ENCODE measurements at regions not wholly inside any gene's neighbourhood (a gene's known extent, or its start where the extent isn't known, plus 50 kb on each side); places are given as distances from the start of the nearest gene placed in this dataset.

DNA sequence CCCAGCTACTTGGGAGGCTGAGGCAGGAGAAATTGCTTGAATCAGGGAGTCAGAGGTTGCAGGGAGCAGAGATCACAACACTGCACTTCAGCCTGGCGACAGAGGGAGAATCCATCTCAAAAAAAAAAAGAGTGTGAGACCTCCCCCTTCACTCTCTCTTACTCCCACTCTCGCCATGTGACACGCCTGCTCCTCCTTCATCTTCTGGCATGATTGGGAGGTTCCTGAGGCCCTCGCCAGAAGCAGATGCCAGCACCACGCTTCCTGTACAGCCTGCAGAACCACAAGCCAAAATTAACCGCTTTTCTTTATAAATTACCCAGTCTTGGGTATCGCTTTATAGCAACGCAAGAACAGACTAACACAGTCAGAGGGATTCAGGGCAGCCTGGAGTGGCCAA is 66.3 kb upstream of the CREB1 start:
- no peak for DNase-seq

DNA sequence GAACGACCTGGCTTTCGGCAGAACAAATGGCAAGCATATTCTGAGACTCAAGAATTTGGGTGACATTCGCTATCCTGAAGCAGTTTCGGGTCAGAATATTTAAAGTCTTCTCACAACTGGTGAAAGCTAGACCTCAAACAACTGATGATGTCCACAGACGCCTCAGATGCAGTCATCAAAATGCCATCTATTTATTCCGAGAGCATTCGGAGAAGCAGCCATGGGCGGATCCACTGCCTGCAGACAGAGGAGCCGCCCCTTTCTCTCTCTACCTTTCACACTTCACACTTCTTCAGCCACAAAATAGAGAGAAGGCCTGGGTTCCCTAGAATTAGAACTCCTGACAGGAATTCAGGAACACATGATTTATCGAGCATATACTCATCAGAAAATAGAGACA is 65.8 kb upstream of the CREB1 start:
- DNase-seq = no peak

GRCh38 chr2:207465894-207466293 is 63.9 kb upstream of the CREB1 start:
- DNase-seq = no peak

GRCh38 chr2:207467716-207468347 is 61.9 kb upstream of the CREB1 start:
- DNase-seq = no peak

- no peak for DNase-seq
Observed at GRCh38 chr2:207468488-207468887, 61.3 kb upstream of the CREB1 start.

DNA sequence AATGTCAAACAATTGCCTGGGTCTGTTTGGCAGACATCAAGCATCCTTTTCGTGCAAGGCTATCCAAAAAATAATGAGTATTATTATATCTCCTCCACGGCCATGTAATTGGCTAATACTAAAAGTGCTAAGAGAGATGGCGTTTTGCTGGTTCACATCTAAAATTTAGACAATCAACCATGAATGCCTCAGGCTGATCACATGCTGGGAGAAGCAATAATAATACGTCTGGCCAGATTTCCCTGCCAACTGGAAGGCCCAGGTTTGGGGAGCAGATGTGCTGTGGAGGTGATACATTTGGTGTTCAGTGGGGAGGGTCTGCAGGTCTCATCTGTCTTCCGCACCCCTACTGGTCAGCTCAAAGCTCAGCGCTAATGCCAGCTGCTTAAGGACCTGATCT is 60.3 kb upstream of the CREB1 start:
- DNase-seq = no peak

DNA sequence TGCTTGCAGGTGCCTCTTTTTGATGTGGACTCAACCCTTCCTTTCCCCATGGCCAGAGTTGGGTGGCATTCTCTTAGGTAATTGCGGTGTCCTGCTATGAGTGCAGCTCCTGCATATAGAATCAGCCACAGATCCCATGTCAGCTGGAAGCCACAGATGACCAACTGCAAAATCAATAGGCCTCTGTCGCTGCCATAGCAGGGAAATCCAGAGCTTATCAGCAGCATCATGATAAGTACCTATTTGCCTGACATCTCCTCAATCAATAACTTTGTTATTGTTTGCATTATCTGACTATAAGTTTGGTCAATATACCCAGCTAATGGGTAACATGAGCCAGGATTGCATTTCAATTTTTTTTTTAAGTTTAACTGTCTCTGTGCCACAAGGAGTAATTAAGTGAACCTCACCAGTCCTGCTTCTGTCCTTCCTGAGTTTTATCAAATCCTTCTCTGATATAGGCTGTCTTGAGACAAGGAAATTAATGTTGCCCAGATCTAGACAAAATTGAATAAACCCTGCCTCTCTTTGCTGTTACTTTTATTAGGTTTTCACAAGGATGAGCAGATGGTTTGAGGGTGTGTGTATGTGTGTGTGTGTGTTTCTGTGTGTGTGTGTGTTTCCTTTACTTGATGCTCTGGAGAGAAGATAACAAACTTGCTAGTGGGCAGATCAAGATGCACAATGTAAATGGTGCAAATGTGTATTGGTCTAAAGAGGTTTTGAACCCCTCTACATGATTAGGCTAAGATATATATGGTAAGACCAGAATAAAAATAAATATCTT is 59.6 kb upstream of the CREB1 start:
- no peak for DNase-seq

- DNase-seq = no peak
Observed at GRCh38 chr2:207471261-207471660, 58.5 kb upstream of the CREB1 start.

DNA sequence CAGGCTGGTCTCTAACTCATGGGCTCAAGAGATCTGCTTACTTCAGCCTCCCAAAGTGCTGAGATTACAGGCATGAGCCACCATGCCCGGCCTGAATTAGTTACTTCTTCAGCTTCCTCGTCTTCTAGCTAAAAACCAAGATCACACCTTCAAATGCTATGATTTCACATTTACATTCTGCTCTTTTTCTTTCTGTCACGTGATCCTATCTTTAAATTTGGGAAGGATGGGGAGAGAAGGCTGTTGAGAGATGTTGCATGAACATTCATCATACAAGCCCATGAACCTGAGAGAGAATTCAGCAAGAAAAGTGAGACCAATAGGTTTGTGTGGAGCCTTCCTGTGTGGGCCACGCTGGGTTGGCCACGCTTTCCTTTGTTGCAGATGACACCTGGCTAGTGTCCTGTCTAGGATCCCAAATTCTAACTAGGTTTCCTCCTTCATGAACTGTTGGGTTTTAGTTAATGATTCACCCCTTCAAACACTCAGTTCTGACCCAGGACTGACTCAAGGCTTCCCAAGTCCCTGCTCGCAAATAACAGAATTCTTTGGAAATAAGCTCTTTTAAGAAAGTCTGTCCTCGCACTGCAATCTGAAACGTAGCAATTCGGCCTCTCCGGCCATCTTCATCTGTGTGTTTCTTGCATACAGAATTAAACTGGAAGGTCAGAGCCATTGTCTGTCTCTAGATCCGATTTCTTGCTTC is 57.3 kb upstream of the CREB1 start:
- DNase-seq = no peak

GRCh38 chr2:207473049-207473930 is 56.5 kb upstream of the CREB1 start:
- DNase-seq = peak; percentile 29

GRCh38 chr2:207473931-207474235 is 55.9 kb upstream of the CREB1 start:
- no peak for DNase-seq

DNA sequence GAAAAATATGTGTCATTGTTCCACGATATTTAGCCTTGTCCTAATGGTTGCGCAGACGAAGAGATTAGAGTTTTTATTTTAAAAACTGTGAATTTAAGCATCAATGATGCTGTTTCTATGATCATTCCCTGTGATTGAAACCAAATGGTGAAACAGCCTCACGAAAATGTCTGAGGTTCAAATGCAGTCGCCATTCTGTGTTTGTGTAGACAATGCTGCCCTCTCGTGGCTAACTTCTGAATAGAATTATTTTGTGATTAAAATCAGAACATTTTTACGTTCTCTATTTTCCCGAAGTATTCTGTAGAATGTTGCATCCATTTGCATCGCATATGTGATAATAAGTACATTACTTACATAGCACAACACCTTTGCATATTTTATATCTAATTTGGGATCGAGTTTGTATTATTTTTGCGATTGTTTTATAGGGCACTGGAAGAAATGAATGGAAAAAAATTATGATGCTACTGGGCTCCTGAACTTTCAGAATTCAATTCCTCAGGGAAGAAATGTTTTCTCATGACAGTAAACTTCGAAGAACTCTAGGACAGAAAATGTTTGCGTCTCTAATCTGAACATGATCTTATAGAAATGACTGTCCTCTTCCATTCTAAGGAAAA is 54.8 kb upstream of the CREB1 start:
- DNase-seq = no peak

- no peak for DNase-seq
Observed at GRCh38 chr2:207475546-207475945, 54.2 kb upstream of the CREB1 start.

GRCh38 chr2:207477896-207478295 is 51.9 kb upstream of the CREB1 start:
- no peak for DNase-seq

DNA sequence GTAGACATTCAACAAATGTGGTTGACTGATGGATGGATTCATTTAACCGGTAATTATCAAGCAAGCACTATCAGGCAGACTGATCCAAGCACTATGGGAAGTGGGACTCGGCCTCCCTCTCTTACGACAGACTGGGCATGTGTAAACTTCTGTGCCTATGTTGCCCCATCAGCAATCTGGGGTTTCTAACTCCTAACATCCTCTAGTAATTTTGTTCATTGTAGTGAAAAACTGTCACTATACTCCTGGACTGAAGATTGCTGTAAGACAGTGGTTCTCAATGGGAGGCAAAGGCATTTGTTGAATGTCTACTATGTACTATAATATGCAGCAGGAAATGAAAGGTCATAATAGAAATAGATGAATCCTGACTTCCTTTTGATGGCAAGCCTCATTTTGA is 51.2 kb upstream of the CREB1 start:
- DNase-seq = no peak

DNA sequence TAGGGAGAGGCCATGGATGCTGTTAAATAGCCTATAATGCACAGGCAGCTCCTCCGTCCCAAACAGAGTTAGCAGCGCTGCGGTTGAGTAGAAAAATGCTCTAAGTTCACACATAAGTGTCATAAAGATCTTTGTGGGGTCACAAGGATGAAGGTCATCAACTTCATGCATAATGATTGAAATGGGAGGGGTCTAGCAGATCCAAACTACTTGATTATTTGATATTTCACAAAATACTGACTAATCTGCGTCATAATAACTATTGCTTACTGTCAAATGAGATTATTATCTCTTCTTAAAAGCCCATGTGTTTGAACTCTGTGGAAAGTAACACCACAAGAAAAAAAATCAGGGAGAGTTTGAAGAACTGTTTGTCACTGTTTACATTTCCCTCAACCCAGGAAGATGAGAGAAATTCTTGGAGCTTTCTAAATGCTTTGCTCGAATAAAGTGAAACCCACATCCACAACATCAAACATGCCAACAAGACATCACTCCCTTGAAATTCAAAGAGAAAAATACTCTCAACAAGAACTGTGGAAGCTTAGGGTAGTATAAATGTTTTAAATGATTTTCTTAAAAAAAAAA is 50.5 kb upstream of the CREB1 start:
- DNase-seq = no peak
